T-helper 2 cell (primary cell): ENCODE measurements at regions not wholly inside any gene's neighbourhood (a gene's known extent, or its start where the extent isn't known, plus 50 kb on each side); places are given as distances from the start of the nearest gene placed in this dataset.
"Not testable (repeated sequence)": the region's sequence is repeated elsewhere in the genome, so short reads cannot be mapped to it uniquely, and the experiment has no call there.

Experiments used
- DNase-seq, 5 experiments: peaks; one replicate each; pipeline versions ENCODE4 v3.0.0 to v3.0.0-alpha.2; 2012 to 2022

DNA sequence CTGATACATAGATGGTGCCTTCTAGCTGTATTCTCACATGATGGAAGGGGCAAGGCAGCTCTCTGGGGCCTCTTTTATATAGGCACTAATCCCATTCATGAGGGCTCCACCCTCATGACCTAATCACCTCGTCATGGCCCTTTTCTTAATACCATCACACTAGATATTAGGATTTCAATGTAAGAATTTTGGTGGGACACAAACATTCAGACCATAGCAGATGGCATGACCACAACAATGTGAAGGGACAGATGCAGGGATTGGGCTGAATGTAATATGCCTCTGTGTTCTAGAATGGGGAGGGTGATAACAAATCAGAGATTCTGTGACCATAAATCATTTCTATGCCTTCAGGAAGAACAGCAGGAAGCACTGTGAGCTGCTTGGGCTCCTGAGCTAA, 145.8 kb downstream of the LCA5 start:
- no peak for DNase-seq

DNA sequence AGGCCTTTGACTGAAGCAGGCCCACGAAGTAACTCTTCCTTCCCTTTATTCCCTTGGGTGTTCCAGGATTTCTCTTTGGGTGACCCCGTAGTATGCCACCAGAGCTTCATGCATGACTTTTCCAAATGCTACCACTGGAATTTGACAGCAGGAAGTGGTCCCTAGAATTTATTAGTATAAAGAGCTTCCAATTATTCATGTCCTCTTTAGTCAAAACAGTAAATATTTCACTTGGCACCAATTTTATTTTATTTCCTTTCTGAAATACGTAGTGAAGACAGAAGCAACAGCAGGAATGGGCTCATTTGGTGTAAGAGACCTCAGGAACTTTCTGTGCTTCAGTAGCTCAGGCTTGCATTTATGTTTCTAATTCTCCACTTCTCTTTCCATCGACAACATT, 151.3 kb downstream of the LCA5 start:
- no peak for DNase-seq

GRCh38 chr6:79385333-79385732, 150.9 kb upstream of the HMGN3 start:
- DNase-seq = no peak

- DNase-seq = no peak
These were observed 150.4 kb upstream of the HMGN3 start for GRCh38 chr6:79384845-79385244.

GRCh38 chr6:79378957-79379356, 144.5 kb upstream of the HMGN3 start:
- DNase-seq = no peak

GRCh38 chr6:79377888-79378348, 143.4 kb upstream of the HMGN3 start:
- no peak for DNase-seq

DNA sequence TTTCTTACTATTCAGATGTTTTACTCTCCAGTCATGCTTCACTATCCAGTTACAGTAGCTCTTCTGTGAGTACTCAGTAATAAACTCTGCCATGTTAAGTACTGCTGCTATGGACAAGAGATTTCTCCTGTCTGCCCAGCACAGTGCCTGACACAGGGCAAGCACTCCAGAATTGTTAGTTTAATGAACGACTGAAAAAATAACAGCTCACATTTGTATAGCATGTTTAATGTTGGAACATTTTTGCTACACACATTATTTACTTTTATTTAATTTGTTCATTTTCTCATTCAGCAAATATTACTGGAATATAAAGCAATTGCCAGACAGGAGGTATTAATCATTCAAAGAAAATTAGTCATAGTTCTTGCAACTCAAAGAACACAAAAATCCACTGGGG, 142.6 kb upstream of the HMGN3 start:
- no peak for DNase-seq

GRCh38 chr6:79375635-79376337, 141.3 kb upstream of the HMGN3 start:
- no peak for DNase-seq

GRCh38 chr6:79374308-79374707, 139.8 kb upstream of the HMGN3 start:
- no peak for DNase-seq

- DNase-seq = no peak
These were observed 139.4 kb upstream of the HMGN3 start for GRCh38 chr6:79373880-79374279.

GRCh38 chr6:79373246-79373645, 138.8 kb upstream of the HMGN3 start:
- no peak for DNase-seq

DNA sequence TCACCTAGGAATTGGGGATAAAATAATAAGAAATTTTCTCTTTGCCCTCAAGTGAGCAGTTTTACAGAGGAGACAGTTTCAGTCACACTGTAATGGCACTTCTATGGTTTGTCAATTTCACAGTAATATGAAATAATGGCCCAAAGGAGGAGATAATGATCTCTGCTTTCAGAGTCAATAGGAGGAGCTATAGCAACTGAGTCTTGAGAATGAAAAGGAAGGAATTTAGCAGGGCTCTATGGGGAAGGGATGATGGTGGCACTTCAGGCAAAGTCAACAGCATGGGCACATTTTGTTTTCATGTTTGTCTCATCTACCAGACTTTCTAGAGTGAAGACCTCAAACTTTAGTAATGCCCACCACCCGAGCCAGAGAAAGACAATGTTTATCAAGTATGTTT, 138.3 kb upstream of the HMGN3 start:
- no peak for DNase-seq

GRCh38 chr6:79369026-79369425, 134.5 kb upstream of the HMGN3 start:
- DNase-seq = no peak

GRCh38 chr6:79363441-79363840, 129.0 kb upstream of the HMGN3 start:
- not testable (repeated sequence) for DNase-seq

- not testable (repeated sequence) for DNase-seq
These were observed 126.6 kb upstream of the HMGN3 start for GRCh38 chr6:79361074-79361473.

DNA sequence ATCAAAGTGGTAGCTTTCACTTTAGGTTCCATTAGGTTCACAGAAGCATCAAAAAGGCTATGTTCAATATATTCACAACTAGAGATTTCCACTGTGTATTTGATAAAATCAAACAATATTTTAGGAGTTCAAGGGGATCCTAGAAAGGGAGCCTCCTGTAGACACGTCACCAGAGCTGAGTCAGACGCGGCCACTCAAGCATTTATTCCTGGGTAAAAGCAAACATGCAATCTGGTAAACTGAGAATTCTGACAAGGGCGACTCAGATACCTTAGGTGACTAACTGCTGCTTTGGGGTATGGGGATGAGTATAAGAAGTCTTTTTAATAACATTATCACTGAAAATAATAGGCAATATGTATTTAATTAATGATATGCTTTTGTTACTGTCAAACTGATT, 118.7 kb upstream of the HMGN3 start:
- no peak for DNase-seq

DNA sequence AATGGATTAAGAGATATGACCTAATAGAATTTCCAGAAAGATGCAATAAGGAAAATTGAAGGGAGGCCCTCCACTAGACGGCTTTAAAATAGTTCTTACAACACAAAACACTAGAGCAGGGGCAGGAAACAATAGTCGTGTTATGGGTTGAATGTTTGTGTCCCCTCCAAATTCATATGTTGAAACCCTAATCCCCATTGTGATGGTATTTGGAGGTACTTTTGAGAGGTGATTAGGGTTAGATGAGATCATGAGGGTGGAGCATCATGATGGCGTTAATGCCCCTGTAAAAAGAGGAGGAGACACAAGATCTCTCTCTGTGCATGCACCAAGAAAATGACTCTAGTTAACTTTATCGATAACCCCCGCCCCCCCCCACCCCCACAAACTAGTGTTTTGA, 104.0 kb upstream of the HMGN3 start:
- DNase-seq = no peak

DNA sequence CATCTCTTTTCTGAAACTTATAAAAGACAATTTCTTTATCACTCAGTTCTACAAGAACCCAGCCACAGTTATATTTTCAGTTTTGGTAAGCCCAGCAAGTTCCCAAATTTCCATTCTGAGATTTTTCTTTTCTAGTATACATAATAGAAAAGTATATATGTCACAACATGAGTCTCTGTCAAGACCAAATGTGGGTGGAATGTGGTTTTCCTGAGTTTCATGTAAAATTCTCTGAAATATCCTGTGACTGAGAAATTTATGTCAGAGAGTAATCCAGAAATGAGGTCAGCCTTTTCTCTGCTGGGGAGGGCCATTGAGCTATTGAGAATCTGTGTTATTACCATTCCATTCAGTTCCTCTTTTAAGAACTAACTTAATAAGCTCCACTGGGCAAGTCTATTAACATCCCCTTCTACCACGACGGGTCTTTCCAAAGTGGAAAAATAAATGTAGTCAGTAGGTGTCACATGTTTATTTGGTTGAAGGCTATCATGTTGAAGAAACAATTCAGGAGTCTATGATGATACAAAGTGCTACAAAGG, 100.7 kb upstream of the HMGN3 start:
- DNase-seq = peak in 1 of 5 experiments; percentile 7

- no peak for DNase-seq
These were observed 100.2 kb upstream of the HMGN3 start for GRCh38 chr6:79334674-79335073.

GRCh38 chr6:79330704-79331103, 96.2 kb upstream of the HMGN3 start:
- no peak for DNase-seq

- DNase-seq = no peak
These were observed 78.8 kb upstream of the HMGN3 start for GRCh38 chr6:79313254-79313653.

- no peak for DNase-seq
These were observed 73.0 kb upstream of the HMGN3 start for GRCh38 chr6:79307321-79308036.

GRCh38 chr6:79305020-79305419, 70.5 kb upstream of the HMGN3 start:
- DNase-seq = no peak

DNA sequence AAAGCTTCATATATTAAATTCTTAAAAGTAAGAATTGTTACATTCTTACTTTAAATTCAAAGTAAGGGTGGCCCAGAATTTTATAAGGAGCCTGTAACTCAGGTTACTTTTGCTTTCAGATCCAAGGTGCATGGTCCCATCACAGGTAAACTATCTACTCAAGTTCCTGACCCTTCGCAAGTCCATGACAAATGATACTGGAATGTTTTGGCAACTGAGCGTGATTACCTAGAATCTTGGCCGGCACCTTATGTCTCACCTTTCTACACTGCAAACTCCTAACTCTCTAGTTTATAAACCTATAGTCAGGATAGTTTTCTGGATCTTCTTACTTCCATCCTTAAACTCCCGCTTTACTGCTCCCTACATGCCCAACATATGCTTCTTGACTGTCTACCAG, 67.9 kb upstream of the HMGN3 start:
- DNase-seq = no peak
